Ishikawa (cell line): ENCODE measurements at regions not wholly inside any gene's neighbourhood (a gene's known extent, or its start where the extent isn't known, plus 50 kb on each side); places are given as distances from the start of the nearest gene placed in this dataset.

Source experiments
- CEBPB ChIP-seq: IDR thresholded peaks from 2 replicates; pipeline ENCODE4 v1.6.1; 2012
- CREB1 ChIP-seq: IDR thresholded peaks from 2 replicates; pipeline ENCODE4 v1.6.1; 2012; ENCODE audit warnings: low read depth
- EP300 ChIP-seq: IDR thresholded peaks from 2 replicates; pipeline ENCODE4 v1.6.1; 2012; ENCODE audit warnings: borderline replicate concordance
- FOXM1 ChIP-seq: IDR thresholded peaks from 2 replicates; pipeline ENCODE4 v1.6.1; 2012; ENCODE audit warnings: low read depth, borderline replicate concordance
- MAX ChIP-seq: IDR thresholded peaks from 2 replicates; pipeline ENCODE4 v1.6.1; 2012
- NFIC ChIP-seq: IDR thresholded peaks from 2 replicates; pipeline ENCODE4 v1.6.1; 2012
- RAD21 ChIP-seq: IDR thresholded peaks from 2 replicates; pipeline ENCODE4 v1.6.1; 2012; ENCODE audit warnings: low read depth
- REST ChIP-seq: IDR thresholded peaks from 2 replicates; pipeline ENCODE4 v1.6.1; 2012; ENCODE audit warnings: low read depth, mild to moderate bottlenecking
- TAF1 ChIP-seq: IDR thresholded peaks from 2 replicates; pipeline ENCODE4 v1.6.1; 2012; ENCODE audit warnings: low read depth, mild to moderate bottlenecking
- USF1 ChIP-seq: IDR thresholded peaks from 2 replicates; pipeline ENCODE4 v1.6.1; 2012
- YY1 ChIP-seq: IDR thresholded peaks from 2 replicates; pipeline ENCODE4 v1.6.1; 2012; ENCODE audit warnings: low read depth
- ZBTB7A ChIP-seq: IDR thresholded peaks from 2 replicates; pipeline ENCODE4 v1.6.1; 2012; ENCODE audit warnings: low read depth

- TF ChIP-seq TAF1 (no peak), EP300 (no peak), RAD21 (no peak), REST (no peak), YY1 (no peak), FOXM1 (no peak), NFIC (no peak), CEBPB (no peak), USF1 (no peak), ZBTB7A (no peak), CREB1 (no peak), MAX (no peak)
Observed at GRCh38 chr4:24224446-24224845, 334.6 kb upstream of the PPARGC1A start.
